Occipital lobe (tissue), 1 donor: ENCODE measurements at regions not wholly inside any gene's neighbourhood (a gene's known extent, or its start where the extent isn't known, plus 50 kb on each side); places are given as distances from the start of the nearest gene placed in this dataset.

Source experiments
- DNase-seq: peaks from one replicate; lab custom pipeline; 2025; lab: John Stamatoyannopoulos, UW

- no peak for DNase-seq
Measured at GRCh38 chr10:63707254-63707910, 186.2 kb downstream of the REEP3 start.

GRCh38 chr10:63708421-63708820 lies 187.2 kb downstream of the REEP3 start:
- DNase-seq, result no peak

GRCh38 chr10:63710703-63711102 lies 189.5 kb downstream of the REEP3 start:
- DNase-seq, result no peak

- no peak for DNase-seq
Measured at GRCh38 chr10:63711361-63711760, 190.2 kb downstream of the REEP3 start.

- DNase-seq, result peak; percentile 57
Measured at GRCh38 chr10:63711867-63712716, 190.9 kb downstream of the REEP3 start.

GRCh38 chr10:63712717-63713115 lies 191.5 kb downstream of the REEP3 start:
- DNase-seq, result no peak

GRCh38 chr10:63713191-63714144 lies 192.3 kb downstream of the REEP3 start:
- no peak for DNase-seq

GRCh38 chr10:63716016-63716580 lies 194.9 kb downstream of the REEP3 start:
- DNase-seq, result no peak

GRCh38 chr10:63717027-63717715 lies 196.0 kb downstream of the REEP3 start:
- no peak for DNase-seq

- DNase-seq, result no peak
Measured at GRCh38 chr10:63718006-63718405, 196.8 kb downstream of the REEP3 start.

GRCh38 chr10:63718421-63718820 lies 197.2 kb downstream of the REEP3 start:
- DNase-seq, result no peak

- DNase-seq, result no peak
Measured at GRCh38 chr10:63719226-63719856, 198.1 kb downstream of the REEP3 start.

GRCh38 chr10:63720072-63720537 lies 198.9 kb downstream of the REEP3 start:
- no peak for DNase-seq

GRCh38 chr10:63720676-63721075 lies 199.5 kb downstream of the REEP3 start:
- no peak for DNase-seq

GRCh38 chr10:63722537-63722936 lies 201.3 kb downstream of the REEP3 start:
- no peak for DNase-seq

GRCh38 chr10:63723320-63723719 lies 202.1 kb downstream of the REEP3 start:
- no peak for DNase-seq

GRCh38 chr10:63723741-63724140 lies 202.5 kb downstream of the REEP3 start:
- DNase-seq, result no peak

GRCh38 chr10:63724922-63725321 lies 203.7 kb downstream of the REEP3 start:
- no peak for DNase-seq

- no peak for DNase-seq
Measured at GRCh38 chr10:63726867-63727266, 205.7 kb downstream of the REEP3 start.

GRCh38 chr10:63727636-63728035 lies 206.4 kb downstream of the REEP3 start:
- DNase-seq, result no peak
